ENCODE measurements at regions not wholly inside any gene's neighbourhood (a gene's known extent, or its start where the extent isn't known, plus 50 kb on each side); places are given as distances from the start of the nearest gene placed in this dataset.

GRCh38 chr2:3962719-3963118 lies 259.3 kb downstream of the DCDC2C start:
- no peak overlapping the region for H3K9ac ChIP-seq (ENCODE audit: low read depth, low read length)
- no peak overlapping the region for H3K4me2 ChIP-seq (ENCODE audit: low read length)
- H3K27me3 ChIP-seq (ENCODE audit: control insufficient read depth, insufficient read depth, low read length), result no peaks in the 10 kb centered on the region
- no peaks in the 10 kb centered on the region for H3K4me1 ChIP-seq (ENCODE audit: control insufficient read depth, insufficient read depth, low read length)
- H3K9me3 ChIP-seq (replicated peaks; ENCODE audit: low read length), result no peaks in the 10 kb centered on the region
- no peaks in the 10 kb centered on the region for H3K36me3 ChIP-seq (ENCODE audit: insufficient read depth, low read length)
- H3K4me3 ChIP-seq (ENCODE audit: low read length), result no peak overlapping the region

GRCh38 chr2:3965211-3965610 lies 261.8 kb downstream of the DCDC2C start:
- H3K9me3 ChIP-seq (replicated peaks; ENCODE audit: low read length), result peaks cover 5% of the 10 kb centered on the region
- no peak overlapping the region for H3K4me3 ChIP-seq (ENCODE audit: low read length)
- no peaks in the 10 kb centered on the region for H3K36me3 ChIP-seq (ENCODE audit: insufficient read depth, low read length)
- no peaks in the 10 kb centered on the region for H3K4me1 ChIP-seq (ENCODE audit: control insufficient read depth, insufficient read depth, low read length)
- no peak overlapping the region for H3K4me2 ChIP-seq (ENCODE audit: low read length)
- H3K9ac ChIP-seq (ENCODE audit: low read depth, low read length), result no peak overlapping the region
- no peaks in the 10 kb centered on the region for H3K27me3 ChIP-seq (ENCODE audit: control insufficient read depth, insufficient read depth, low read length)

GRCh38 chr2:3965953-3966352 lies 262.6 kb downstream of the DCDC2C start:
- Histone ChIP-seq H3K4me2 (ENCODE audit: low read length) (no peak overlapping the region), H3K36me3 (ENCODE audit: insufficient read depth, low read length) (no peaks in the 10 kb centered on the region), H3K27me3 (ENCODE audit: control insufficient read depth, insufficient read depth, low read length) (no peaks in the 10 kb centered on the region), H3K4me1 (ENCODE audit: control insufficient read depth, insufficient read depth, low read length) (no peaks in the 10 kb centered on the region), H3K4me3 (ENCODE audit: low read length) (no peak overlapping the region), H3K9ac (ENCODE audit: low read depth, low read length) (no peak overlapping the region), H3K9me3 (replicated peaks; ENCODE audit: low read length) (peaks cover 5% of the 10 kb centered on the region)

GRCh38 chr2:3966470-3966869 lies 263.1 kb downstream of the DCDC2C start:
- H3K27me3 ChIP-seq (ENCODE audit: control insufficient read depth, insufficient read depth, low read length), result no peaks in the 10 kb centered on the region
- no peak overlapping the region for H3K4me3 ChIP-seq (ENCODE audit: low read length)
- H3K4me2 ChIP-seq (ENCODE audit: low read length), result no peak overlapping the region
- peaks cover 5% of the 10 kb centered on the region for H3K9me3 ChIP-seq (replicated peaks; ENCODE audit: low read length)
- no peaks in the 10 kb centered on the region for H3K36me3 ChIP-seq (ENCODE audit: insufficient read depth, low read length)
- no peaks in the 10 kb centered on the region for H3K4me1 ChIP-seq (ENCODE audit: control insufficient read depth, insufficient read depth, low read length)
- no peak overlapping the region for H3K9ac ChIP-seq (ENCODE audit: low read depth, low read length)

- peaks cover 11% of the 10 kb centered on the region for H3K9me3 ChIP-seq (replicated peaks; ENCODE audit: low read length)
- no peak overlapping the region for H3K9ac ChIP-seq (ENCODE audit: low read depth, low read length)
- H3K4me3 ChIP-seq (ENCODE audit: low read length), result no peak overlapping the region
- no peaks in the 10 kb centered on the region for H3K36me3 ChIP-seq (ENCODE audit: insufficient read depth, low read length)
- H3K4me2 ChIP-seq (ENCODE audit: low read length), result no peak overlapping the region
- H3K4me1 ChIP-seq (ENCODE audit: control insufficient read depth, insufficient read depth, low read length), result no peaks in the 10 kb centered on the region
- H3K27me3 ChIP-seq (ENCODE audit: control insufficient read depth, insufficient read depth, low read length), result no peaks in the 10 kb centered on the region
Observed at GRCh38 chr2:3968736-3969135, 265.4 kb downstream of the DCDC2C start.

GRCh38 chr2:3970791-3971651 lies 267.6 kb downstream of the DCDC2C start:
- H3K36me3 ChIP-seq (ENCODE audit: insufficient read depth, low read length), result no peaks in the 10 kb centered on the region
- no peak overlapping the region for H3K9ac ChIP-seq (ENCODE audit: low read depth, low read length)
- peaks cover 12% of the 10 kb centered on the region for H3K9me3 ChIP-seq (replicated peaks; ENCODE audit: low read length)
- H3K4me2 ChIP-seq (ENCODE audit: low read length), result no peak overlapping the region
- no peak overlapping the region for H3K4me3 ChIP-seq (ENCODE audit: low read length)
- no peaks in the 10 kb centered on the region for H3K27me3 ChIP-seq (ENCODE audit: control insufficient read depth, insufficient read depth, low read length)
- H3K4me1 ChIP-seq (ENCODE audit: control insufficient read depth, insufficient read depth, low read length), result no peaks in the 10 kb centered on the region

- no peaks in the 10 kb centered on the region for H3K36me3 ChIP-seq (ENCODE audit: insufficient read depth, low read length)
- H3K9ac ChIP-seq (ENCODE audit: low read depth, low read length), result no peak overlapping the region
- no peak overlapping the region for H3K4me2 ChIP-seq (ENCODE audit: low read length)
- H3K9me3 ChIP-seq (replicated peaks; ENCODE audit: low read length), result peaks cover 16% of the 10 kb centered on the region
- H3K27me3 ChIP-seq (ENCODE audit: control insufficient read depth, insufficient read depth, low read length), result no peaks in the 10 kb centered on the region
- no peak overlapping the region for H3K4me3 ChIP-seq (ENCODE audit: low read length)
- no peaks in the 10 kb centered on the region for H3K4me1 ChIP-seq (ENCODE audit: control insufficient read depth, insufficient read depth, low read length)
Observed at GRCh38 chr2:3971652-3972192, 268.3 kb downstream of the DCDC2C start.

- Histone ChIP-seq H3K27me3 (ENCODE audit: control insufficient read depth, insufficient read depth, low read length) (no peaks in the 10 kb centered on the region), H3K4me3 (ENCODE audit: low read length) (no peak overlapping the region), H3K4me1 (ENCODE audit: control insufficient read depth, insufficient read depth, low read length) (no peaks in the 10 kb centered on the region), H3K4me2 (ENCODE audit: low read length) (no peak overlapping the region), H3K9me3 (replicated peaks; ENCODE audit: low read length) (peaks cover 16% of the 10 kb centered on the region), H3K9ac (ENCODE audit: low read depth, low read length) (no peak overlapping the region), H3K36me3 (ENCODE audit: insufficient read depth, low read length) (no peaks in the 10 kb centered on the region)
Observed at GRCh38 chr2:3972377-3972776, 269.0 kb downstream of the DCDC2C start.

GRCh38 chr2:3974765-3975164 lies 271.4 kb downstream of the DCDC2C start:
- H3K4me2 ChIP-seq (ENCODE audit: low read length), result no peak overlapping the region
- no peaks in the 10 kb centered on the region for H3K4me1 ChIP-seq (ENCODE audit: control insufficient read depth, insufficient read depth, low read length)
- no peak overlapping the region for H3K4me3 ChIP-seq (ENCODE audit: low read length)
- peaks cover 17% of the 10 kb centered on the region for H3K9me3 ChIP-seq (replicated peaks; ENCODE audit: low read length)
- no peaks in the 10 kb centered on the region for H3K27me3 ChIP-seq (ENCODE audit: control insufficient read depth, insufficient read depth, low read length)
- H3K36me3 ChIP-seq (ENCODE audit: insufficient read depth, low read length), result no peaks in the 10 kb centered on the region
- no peak overlapping the region for H3K9ac ChIP-seq (ENCODE audit: low read depth, low read length)

- H3K36me3 ChIP-seq (ENCODE audit: insufficient read depth, low read length), result no peaks in the 10 kb centered on the region
- no peak overlapping the region for H3K4me2 ChIP-seq (ENCODE audit: low read length)
- no peaks in the 10 kb centered on the region for H3K4me1 ChIP-seq (ENCODE audit: control insufficient read depth, insufficient read depth, low read length)
- peaks cover 9% of the 10 kb centered on the region for H3K9me3 ChIP-seq (replicated peaks; ENCODE audit: low read length)
- no peaks in the 10 kb centered on the region for H3K27me3 ChIP-seq (ENCODE audit: control insufficient read depth, insufficient read depth, low read length)
- H3K4me3 ChIP-seq (ENCODE audit: low read length), result no peak overlapping the region
- H3K9ac ChIP-seq (ENCODE audit: low read depth, low read length), result no peak overlapping the region
Observed at GRCh38 chr2:3981446-3981987, 278.1 kb downstream of the DCDC2C start.

GRCh38 chr2:3982160-3982559 lies 278.8 kb downstream of the DCDC2C start:
- no peaks in the 10 kb centered on the region for H3K4me1 ChIP-seq (ENCODE audit: control insufficient read depth, insufficient read depth, low read length)
- no peaks in the 10 kb centered on the region for H3K36me3 ChIP-seq (ENCODE audit: insufficient read depth, low read length)
- H3K4me2 ChIP-seq (ENCODE audit: low read length), result no peak overlapping the region
- H3K9me3 ChIP-seq (replicated peaks; ENCODE audit: low read length), result peaks cover 9% of the 10 kb centered on the region
- no peak overlapping the region for H3K4me3 ChIP-seq (ENCODE audit: low read length)
- no peaks in the 10 kb centered on the region for H3K27me3 ChIP-seq (ENCODE audit: control insufficient read depth, insufficient read depth, low read length)
- no peak overlapping the region for H3K9ac ChIP-seq (ENCODE audit: low read depth, low read length)

GRCh38 chr2:3986063-3986462 lies 282.7 kb downstream of the DCDC2C start:
- Histone ChIP-seq H3K36me3 (ENCODE audit: insufficient read depth, low read length) (no peaks in the 10 kb centered on the region), H3K4me1 (ENCODE audit: control insufficient read depth, insufficient read depth, low read length) (no peaks in the 10 kb centered on the region), H3K27me3 (ENCODE audit: control insufficient read depth, insufficient read depth, low read length) (no peaks in the 10 kb centered on the region), H3K9me3 (replicated peaks; ENCODE audit: low read length) (peaks cover 4% of the 10 kb centered on the region), H3K9ac (ENCODE audit: low read depth, low read length) (no peak overlapping the region), H3K4me3 (ENCODE audit: low read length) (no peak overlapping the region), H3K4me2 (ENCODE audit: low read length) (no peak overlapping the region)

Measured in skeletal muscle satellite cell (primary cell).